BE2C (cell line): ENCODE measurements at regions not wholly inside any gene's neighbourhood (a gene's known extent, or its start where the extent isn't known, plus 50 kb on each side); places are given as distances from the start of the nearest gene placed in this dataset.

Experiments used
- DNase-seq: peaks from one replicate; pipeline ENCODE4 v3.0.0-alpha.2; 2020
- H3K27me3 ChIP-seq: fragments of 250-450 bp; sonication (Bioruptor Pico); 2 replicates; pipeline ENCODE4 v1.5.1; 2020; ENCODE audit warnings: mild to moderate bottlenecking
- H3K36me3 ChIP-seq: fragments of 250-450 bp; sonication (Bioruptor Pico); 2 replicates; pipeline ENCODE4 v1.5.1; 2020; ENCODE audit warnings: mild to moderate bottlenecking
- H3K4me1 ChIP-seq: fragments of 250-450 bp; sonication (Bioruptor Pico); 2 replicates; pipeline ENCODE4 v1.5.1; 2020
- H3K4me3 ChIP-seq: 2 replicates; pipeline ENCODE4 v1.5.1; 2011; ENCODE audit warnings: low read depth, low read length
- H3K9me3 ChIP-seq: fragments of 250-450 bp; sonication (Bioruptor Pico); 2 replicates; pipeline ENCODE4 v1.5.1; 2020
- TF ChIP-seq, protein P1 (sequence below): IDR thresholded peaks from 2 replicates; pipeline ENCODE4 v1.5.1; 2012; ENCODE audit warnings: mild to moderate bottlenecking, low read depth, low read length

DNA sequence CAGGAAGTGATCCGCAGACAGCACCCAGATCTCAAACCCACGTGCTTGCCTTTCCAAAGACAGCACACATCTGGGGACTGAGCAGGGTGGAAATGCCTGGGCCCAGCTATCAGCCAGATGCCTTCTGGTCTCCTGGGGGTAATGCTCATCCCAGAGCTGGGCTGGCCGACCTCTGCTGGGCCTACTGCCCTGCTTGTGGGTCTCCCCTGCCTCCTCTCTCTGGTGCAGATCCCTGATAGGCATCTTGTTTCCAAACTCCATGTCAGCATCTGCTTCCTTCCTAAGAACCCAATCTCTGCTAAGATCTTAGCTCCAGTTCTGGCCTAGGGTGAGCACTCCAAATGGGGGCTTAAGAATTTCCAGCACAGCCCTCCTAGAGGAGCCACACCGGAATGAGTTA lies 1043.0 kb downstream of the VRK1 start:
- no peak for DNase-seq
- no peaks in the 10 kb centered on the region for H3K36me3 ChIP-seq
- H3K27me3 ChIP-seq = no peaks in the 10 kb centered on the region
- no peaks in the 10 kb centered on the region for H3K4me1 ChIP-seq
- TF ChIP-seq, protein P1, sequence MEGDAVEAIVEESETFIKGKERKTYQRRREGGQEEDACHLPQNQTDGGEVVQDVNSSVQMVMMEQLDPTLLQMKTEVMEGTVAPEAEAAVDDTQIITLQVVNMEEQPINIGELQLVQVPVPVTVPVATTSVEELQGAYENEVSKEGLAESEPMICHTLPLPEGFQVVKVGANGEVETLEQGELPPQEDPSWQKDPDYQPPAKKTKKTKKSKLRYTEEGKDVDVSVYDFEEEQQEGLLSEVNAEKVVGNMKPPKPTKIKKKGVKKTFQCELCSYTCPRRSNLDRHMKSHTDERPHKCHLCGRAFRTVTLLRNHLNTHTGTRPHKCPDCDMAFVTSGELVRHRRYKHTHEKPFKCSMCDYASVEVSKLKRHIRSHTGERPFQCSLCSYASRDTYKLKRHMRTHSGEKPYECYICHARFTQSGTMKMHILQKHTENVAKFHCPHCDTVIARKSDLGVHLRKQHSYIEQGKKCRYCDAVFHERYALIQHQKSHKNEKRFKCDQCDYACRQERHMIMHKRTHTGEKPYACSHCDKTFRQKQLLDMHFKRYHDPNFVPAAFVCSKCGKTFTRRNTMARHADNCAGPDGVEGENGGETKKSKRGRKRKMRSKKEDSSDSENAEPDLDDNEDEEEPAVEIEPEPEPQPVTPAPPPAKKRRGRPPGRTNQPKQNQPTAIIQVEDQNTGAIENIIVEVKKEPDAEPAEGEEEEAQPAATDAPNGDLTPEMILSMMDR = no peak
- no peak overlapping the region for H3K4me3 ChIP-seq
- no peaks in the 10 kb centered on the region for H3K9me3 ChIP-seq

DNA sequence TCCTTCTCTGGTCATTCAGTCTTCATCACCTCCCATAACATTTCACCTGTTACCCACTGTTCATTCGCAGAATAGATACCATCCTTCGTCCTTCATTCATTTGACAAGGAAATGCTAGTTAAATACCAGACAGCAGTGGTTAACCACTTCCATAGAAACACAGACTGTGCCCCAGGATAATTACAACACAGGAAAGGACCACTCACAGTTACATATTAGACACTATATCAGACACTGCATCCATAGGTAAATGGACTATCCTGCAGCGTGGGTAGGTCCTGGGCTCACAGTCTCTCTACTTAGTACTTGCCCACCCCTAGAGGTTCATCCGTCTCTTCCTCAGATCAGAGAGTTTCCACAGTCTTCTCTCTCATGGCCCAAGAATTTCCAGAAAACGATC lies 1044.6 kb downstream of the VRK1 start:
- TF ChIP-seq, protein P1 = no peak
- no peak for DNase-seq
- H3K36me3 ChIP-seq = no peaks in the 10 kb centered on the region

DNA sequence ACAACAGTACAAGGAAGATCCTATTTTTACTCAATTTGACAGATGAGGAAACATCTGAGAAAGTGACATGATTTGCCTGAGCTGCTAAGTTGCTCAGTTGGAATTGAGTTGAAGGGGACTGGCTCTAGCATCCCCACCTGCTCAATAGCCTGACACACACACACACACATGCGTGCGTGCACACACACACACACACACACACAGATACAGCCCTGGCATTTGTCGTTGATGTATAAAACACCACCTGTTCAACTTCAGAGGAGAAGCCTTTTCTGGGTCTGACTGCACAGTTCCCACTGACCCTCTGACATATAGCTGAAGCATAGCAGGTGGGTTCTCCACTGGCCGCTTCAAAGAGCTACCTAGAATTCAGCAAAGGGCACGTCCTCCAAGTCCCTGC lies 1045.9 kb downstream of the VRK1 start:
- Histone ChIP-seq H3K4me1 (no peaks in the 10 kb centered on the region), H3K4me3 (no peak overlapping the region), H3K27me3 (no peaks in the 10 kb centered on the region), H3K9me3 (no peaks in the 10 kb centered on the region), H3K36me3 (no peaks in the 10 kb centered on the region)
- DNase-seq = no peak
- TF ChIP-seq, protein P1 = no peak

More for the DNA sequence above, 1044.6 kb downstream of the VRK1 start:
- Histone ChIP-seq H3K4me3 (no peak overlapping the region), H3K4me1 (no peaks in the 10 kb centered on the region), H3K9me3 (no peaks in the 10 kb centered on the region), H3K27me3 (no peaks in the 10 kb centered on the region)

DNA sequence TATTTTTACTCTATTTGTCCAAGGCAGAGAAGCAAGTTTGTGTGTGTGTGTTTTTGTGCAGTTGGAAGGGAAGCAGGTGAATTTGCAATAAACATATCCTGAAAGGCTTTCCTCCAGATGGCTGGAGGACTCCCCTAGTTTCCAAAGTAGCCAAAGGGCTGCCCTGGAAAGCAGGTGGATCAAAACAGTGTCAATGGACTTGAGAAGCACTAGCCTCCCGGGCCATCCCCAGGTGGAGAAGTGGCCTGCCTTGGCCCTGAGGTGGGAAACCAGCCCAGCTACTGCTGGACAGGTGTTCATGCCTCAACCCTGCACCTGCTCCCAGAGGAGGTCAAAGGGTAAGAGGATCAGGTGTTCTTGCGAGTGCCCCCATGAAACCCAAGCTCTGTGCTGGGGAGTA lies 1046.9 kb downstream of the VRK1 start:
- DNase-seq = no peak
- Histone ChIP-seq H3K9me3 (no peaks in the 10 kb centered on the region), H3K36me3 (no peaks in the 10 kb centered on the region), H3K27me3 (no peaks in the 10 kb centered on the region), H3K4me3 (no peak overlapping the region), H3K4me1 (no peaks in the 10 kb centered on the region)
- TF ChIP-seq, protein P1 = no peak

DNA sequence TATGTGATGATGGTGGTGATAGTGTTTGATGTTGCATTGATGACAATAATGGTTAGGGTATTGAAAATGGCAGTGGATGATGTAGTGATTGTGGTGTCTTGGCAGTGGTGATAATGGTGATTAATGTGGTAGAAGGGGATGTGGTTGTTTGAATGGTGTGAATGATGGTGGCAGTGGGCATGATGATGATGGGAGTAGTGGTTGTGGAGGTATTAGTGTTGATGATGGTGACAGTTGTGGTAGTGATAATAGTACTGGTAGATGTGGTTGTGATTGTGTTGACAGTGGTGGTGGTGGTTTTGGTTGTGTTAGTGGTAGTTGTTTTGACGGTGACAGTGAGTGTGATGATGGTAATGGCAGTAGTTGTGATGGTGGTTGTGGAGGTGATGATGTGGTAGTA lies 1049.0 kb downstream of the VRK1 start:
- DNase-seq = no peak
- H3K4me3 ChIP-seq = no peak overlapping the region
- H3K9me3 ChIP-seq = no peaks in the 10 kb centered on the region
- no peaks in the 10 kb centered on the region for H3K27me3 ChIP-seq
- H3K4me1 ChIP-seq = no peaks in the 10 kb centered on the region
- TF ChIP-seq, protein P1 = no peak
- H3K36me3 ChIP-seq = no peaks in the 10 kb centered on the region

DNA sequence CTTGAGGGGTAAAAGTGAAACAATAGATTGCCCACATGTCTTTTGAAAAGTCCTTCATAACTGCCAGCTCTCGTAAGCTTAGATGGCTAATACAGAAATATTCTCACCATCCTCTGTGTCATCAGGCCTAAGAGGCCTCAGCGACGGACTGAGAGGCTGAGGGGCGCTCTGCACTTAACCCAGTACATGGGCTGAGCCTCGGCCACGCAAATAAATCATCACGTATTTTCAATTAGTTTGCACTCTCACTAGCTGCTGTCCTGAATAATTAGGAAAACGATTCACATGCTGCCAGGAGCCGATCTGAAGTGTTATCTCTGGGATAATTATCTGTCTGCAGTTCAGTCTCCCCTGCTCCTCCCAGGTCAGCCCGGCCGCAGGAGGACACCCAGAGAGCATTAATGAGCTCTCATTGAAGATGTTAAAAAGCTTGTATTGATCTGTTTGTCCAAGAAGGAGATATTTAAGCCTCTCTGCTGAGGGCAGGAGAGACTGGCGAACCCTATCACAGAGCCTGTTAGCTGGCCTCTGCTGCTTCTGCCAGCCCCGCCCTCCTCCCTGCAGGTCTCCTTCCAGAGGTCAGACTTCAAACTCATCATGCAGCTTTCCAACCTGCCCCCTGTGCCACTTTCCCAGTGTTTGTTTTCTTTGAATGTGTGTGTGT lies 1051.3 kb downstream of the VRK1 start:
- Histone ChIP-seq H3K27me3 (no peaks in the 10 kb centered on the region), H3K4me3 (no peak overlapping the region)
- DNase-seq = no peak

More for the DNA sequence above, 1051.3 kb downstream of the VRK1 start:
- H3K9me3 ChIP-seq = no peaks in the 10 kb centered on the region
- H3K4me1 ChIP-seq = no peaks in the 10 kb centered on the region
- no peaks in the 10 kb centered on the region for H3K36me3 ChIP-seq
- TF ChIP-seq, protein P1 = no peak
